ENCODE measurements at regions not wholly inside any gene's neighbourhood (a gene's known extent, or its start where the extent isn't known, plus 50 kb on each side); places are given as distances from the start of the nearest gene placed in this dataset.

DNA sequence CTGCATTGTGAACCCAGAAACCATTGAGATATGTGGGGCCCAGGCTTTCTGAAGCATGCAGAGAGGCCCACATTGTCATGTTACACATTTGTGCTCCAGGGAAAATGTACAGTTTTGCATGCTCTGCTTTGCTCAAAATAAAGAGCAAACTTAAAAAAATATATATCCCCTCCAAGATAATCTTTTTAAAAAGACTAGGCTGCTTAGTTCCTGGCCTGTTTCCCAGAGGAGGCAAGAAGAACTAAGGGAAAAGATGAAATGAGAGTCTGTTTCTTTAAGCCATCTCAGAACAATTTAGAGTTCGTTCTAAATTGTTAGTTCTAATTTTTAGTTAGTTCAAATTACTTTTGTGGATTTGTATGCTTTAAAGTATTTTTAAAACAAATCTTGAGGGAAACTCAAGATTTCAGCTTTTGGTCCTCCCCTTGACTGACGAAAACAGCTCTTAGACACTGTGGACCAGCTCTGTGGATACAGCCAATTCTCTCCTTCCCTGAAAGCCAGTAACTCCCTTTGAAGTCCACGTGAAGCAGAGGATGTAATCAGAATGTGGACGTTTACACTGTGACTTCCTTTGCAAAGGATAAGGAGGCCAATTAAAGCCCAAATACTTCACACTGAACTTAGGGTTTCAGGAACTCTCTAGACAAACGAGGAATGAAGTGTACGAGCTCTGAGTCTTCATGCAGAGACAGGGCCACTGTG, 84.7 kb downstream of the CD164 start:
- TF ChIP-seq POLR2AphosphoS5 (IDR thresholded peaks at IDR 0.05; ENCODE audit: low read depth, low read length) (no peak), SIN3A (IDR thresholded peaks at IDR 0.05; ENCODE audit: borderline replicate concordance, insufficient read depth, low read length) (no peak), TAF1 (IDR thresholded peaks at IDR 0.05; ENCODE audit: borderline replicate concordance, insufficient read depth, low read length) (no peak)
- TF ChIP-seq, protein P1, sequence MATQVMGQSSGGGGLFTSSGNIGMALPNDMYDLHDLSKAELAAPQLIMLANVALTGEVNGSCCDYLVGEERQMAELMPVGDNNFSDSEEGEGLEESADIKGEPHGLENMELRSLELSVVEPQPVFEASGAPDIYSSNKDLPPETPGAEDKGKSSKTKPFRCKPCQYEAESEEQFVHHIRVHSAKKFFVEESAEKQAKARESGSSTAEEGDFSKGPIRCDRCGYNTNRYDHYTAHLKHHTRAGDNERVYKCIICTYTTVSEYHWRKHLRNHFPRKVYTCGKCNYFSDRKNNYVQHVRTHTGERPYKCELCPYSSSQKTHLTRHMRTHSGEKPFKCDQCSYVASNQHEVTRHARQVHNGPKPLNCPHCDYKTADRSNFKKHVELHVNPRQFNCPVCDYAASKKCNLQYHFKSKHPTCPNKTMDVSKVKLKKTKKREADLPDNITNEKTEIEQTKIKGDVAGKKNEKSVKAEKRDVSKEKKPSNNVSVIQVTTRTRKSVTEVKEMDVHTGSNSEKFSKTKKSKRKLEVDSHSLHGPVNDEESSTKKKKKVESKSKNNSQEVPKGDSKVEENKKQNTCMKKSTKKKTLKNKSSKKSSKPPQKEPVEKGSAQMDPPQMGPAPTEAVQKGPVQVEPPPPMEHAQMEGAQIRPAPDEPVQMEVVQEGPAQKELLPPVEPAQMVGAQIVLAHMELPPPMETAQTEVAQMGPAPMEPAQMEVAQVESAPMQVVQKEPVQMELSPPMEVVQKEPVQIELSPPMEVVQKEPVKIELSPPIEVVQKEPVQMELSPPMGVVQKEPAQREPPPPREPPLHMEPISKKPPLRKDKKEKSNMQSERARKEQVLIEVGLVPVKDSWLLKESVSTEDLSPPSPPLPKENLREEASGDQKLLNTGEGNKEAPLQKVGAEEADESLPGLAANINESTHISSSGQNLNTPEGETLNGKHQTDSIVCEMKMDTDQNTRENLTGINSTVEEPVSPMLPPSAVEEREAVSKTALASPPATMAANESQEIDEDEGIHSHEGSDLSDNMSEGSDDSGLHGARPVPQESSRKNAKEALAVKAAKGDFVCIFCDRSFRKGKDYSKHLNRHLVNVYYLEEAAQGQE (IDR thresholded peaks at IDR 0.05; ENCODE audit: insufficient read depth in 1 of 2, low read depth in 2 of 2, low read length in 2 of 2) = no peak

All from PFSK-1 (cell line).